Stimulated activated CD4-positive, alpha-beta T cell treated with anti-CD3 and anti-CD28 coated beads, Interleukin-12 subunit alpha, Interleukin-12 subunit beta, amount 100 ng/mL, for 48 hours (primary cell): ENCODE measurements at regions not wholly inside any gene's neighbourhood (a gene's known extent, or its start where the extent isn't known, plus 50 kb on each side); places are given as distances from the start of the nearest gene placed in this dataset.
"Not testable (repeated sequence)": the region's sequence is repeated elsewhere in the genome, so short reads cannot be mapped to it uniquely, and the experiment has no call there.

ENCODE experiments used
- DNase-seq, 3 donors: peaks; one replicate each; pipeline ENCODE4 v3.0.0-alpha.2; 2020; ENCODE audit warnings: low read depth in 2 of 3, low spot score in 1 of 3

GRCh38 chrX:42290608-42291007 lies 367.3 kb upstream of the CASK start:
- DNase-seq = no peak

- no peak for DNase-seq
Measured at GRCh38 chrX:42289492-42290385, 366.4 kb upstream of the CASK start.

GRCh38 chrX:42285681-42286080 lies 362.3 kb upstream of the CASK start:
- DNase-seq = not testable (repeated sequence)

GRCh38 chrX:42276982-42277690 lies 353.8 kb upstream of the CASK start:
- DNase-seq = no peak

DNA sequence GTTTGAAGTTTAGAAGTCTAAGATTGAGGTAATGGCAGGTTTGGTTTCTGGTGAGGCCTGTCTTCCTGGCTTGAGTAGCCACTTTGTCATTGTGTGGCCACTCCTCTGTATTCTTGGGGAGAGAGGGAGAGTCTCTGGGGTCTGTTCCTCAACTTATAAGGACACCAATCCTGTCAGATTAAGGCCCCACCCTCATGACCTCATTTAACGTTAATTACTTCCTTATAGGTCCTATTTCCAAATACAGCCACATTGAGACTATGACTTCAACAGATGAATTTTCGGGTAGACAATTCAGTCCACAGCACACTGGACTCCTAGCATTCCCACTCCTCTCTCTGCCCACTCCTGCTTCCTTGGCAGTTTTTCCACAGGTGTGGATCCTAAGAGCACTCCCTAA lies 350.8 kb upstream of the CASK start:
- DNase-seq = no peak

GRCh38 chrX:42273387-42273786 lies 350.0 kb upstream of the CASK start:
- no peak for DNase-seq

DNA sequence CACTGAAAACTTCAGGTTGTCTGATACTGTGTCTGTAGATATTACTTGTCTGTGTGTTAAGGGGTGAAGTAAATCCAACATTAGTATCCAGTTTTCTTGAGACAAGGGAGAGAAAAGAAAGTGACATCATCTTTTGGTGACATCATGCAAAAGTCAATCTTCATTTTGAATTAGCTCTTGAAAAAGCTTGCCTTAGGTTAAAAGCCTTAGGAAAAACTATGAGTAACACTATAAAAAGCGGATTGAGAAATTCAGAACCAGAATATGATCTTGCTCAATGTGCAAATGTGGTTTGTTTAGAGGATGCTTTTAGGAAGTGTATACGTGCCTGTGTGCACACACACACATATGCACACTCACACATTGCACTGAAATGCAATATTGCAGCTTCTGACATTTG lies 345.8 kb upstream of the CASK start:
- no peak for DNase-seq

DNA sequence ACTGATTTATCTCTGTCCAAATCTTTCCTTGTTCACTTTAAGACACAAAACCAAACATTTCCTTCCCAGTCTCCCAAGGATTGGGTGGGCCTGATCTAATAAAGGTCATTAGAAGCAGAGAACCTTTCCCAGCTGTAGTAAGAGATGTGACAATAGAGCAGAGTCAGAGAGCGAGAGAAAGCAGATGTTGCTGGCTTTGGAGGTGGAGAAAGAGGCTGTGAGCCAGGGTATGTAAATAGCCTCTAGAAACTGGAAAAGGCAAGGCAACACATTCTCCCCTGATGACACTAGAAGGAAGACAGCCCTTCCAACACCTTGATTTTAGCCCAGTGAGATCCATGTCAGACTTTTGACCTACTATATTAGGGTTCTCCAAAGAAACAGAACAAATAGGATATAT lies 337.5 kb upstream of the CASK start:
- DNase-seq = no peak

DNA sequence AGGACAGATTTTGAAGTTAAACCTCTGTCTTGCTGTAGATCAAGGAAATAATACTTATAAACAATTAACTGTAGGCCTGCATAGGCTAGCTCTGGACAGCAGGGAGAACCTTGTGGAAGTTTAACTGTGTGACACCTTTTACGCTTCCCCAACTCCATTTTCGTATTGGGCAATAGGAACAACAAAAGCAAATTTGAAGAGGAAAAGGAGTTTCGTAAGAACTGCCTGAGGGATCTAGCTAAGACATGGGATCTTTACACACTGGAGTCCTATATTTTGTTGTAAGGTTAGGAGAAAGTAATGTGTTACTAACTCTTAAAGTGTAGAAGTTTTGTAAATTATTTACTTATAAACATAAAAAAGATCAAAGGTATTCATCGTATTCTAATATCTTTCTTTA lies 324.9 kb upstream of the CASK start:
- DNase-seq = no peak

DNA sequence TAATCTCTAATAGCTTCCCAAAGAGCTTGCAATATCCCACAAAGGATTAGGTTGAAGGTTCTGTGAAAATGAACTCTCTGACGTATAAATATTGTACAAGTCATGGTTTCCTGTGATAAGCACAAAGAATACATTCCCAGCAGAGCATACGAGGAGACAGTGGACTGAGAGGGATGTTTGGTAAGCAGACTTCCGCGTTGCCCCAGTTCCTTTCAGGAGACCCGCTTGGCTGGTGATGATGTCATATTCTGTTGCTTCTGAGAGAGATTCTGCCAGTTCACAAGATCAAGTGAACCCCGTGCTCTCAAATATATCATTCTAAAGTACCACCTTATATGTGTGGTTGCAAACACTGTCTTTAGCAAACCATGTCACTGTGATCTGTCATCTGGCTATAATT lies 323.9 kb upstream of the CASK start:
- no peak for DNase-seq

DNA sequence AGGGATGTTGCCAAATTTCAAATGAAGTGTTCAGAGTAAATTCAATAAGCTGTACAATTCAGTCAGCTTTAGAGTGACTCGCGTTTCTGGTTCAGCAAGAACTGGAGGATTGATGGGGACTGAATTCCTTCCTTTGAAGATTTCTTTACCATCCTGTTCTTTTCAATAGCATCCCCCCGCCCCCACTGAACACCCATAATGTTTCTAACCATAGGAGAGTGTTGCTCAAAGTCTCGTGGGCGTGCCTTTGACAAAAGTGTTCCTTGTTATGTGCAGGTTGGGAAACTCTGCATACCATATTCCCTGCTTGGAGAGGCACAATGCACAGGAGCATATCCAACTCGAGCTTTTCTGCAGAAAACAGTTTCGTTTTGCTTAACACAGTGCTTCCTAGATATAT lies 323.5 kb upstream of the CASK start:
- DNase-seq = no peak

DNA sequence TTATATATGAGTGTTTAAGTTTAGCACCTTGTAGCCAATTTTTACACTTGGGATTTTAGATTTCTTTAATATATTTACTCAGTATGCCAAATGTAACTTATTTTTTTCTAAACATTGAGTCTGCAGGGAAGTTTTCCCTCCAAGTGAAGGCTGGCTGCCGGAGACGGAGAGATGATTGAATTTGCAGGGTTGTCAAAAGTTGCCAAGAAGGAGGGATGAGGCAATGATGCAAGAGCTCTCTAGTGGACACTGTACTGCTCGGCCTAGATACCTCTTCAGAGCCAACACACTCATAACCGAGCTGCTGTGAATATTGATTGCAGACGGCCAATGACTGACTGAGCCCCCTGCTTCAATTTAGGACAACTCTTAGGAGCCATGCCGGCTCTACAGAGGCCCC lies 318.6 kb upstream of the CASK start:
- DNase-seq = no peak

- DNase-seq = no peak
Measured at GRCh38 chrX:42241421-42241820, 318.1 kb upstream of the CASK start.

- DNase-seq = no peak
Measured at GRCh38 chrX:42237956-42238355, 314.6 kb upstream of the CASK start.

- DNase-seq = no peak
Measured at GRCh38 chrX:42229533-42229932, 306.2 kb upstream of the CASK start.

GRCh38 chrX:42220666-42221065 lies 297.3 kb upstream of the CASK start:
- DNase-seq = no peak

GRCh38 chrX:42220083-42220482 lies 296.7 kb upstream of the CASK start:
- DNase-seq = no peak

DNA sequence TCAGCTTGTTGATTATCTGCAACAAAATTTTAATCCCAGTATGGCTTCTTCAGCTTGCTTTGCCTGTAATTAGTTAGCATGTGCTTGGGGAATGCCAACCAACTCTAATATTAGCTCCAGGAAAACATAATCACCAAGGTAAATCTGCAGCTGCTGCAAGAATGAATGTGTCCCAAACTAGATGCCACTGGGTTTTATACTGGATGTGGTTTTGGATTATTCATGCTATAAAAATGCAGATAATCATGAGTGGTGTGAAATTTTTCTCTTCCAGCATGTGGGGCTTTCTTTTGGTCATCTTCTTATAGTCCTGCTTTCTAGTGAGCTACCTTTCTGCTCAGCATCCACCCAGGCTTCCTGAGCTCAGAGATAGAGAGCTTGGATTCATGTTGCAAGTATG lies 295.9 kb upstream of the CASK start:
- DNase-seq = no peak

GRCh38 chrX:42195506-42195905 lies 272.2 kb upstream of the CASK start:
- DNase-seq = no peak

GRCh38 chrX:42189576-42189975 lies 266.2 kb upstream of the CASK start:
- DNase-seq = no peak

DNA sequence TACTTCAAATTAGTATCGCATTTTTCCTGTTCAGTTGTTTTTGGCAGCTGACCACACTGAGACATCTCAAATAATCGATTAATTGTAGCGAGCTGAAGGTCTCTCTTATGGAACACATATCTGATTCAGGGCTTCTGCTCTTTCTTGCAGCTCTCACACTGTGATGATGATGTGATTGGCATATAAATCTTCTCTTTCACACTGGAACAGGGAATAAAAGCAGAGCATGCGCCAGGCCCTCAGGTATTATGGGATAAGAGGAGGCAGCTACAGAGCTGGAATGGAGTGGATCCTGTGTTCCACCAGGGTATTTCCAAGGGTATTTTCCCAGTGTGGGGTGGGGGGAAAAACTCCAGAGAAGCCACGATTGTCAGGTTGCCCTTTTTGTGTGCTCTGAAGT lies 265.4 kb upstream of the CASK start:
- DNase-seq = no peak

DNA sequence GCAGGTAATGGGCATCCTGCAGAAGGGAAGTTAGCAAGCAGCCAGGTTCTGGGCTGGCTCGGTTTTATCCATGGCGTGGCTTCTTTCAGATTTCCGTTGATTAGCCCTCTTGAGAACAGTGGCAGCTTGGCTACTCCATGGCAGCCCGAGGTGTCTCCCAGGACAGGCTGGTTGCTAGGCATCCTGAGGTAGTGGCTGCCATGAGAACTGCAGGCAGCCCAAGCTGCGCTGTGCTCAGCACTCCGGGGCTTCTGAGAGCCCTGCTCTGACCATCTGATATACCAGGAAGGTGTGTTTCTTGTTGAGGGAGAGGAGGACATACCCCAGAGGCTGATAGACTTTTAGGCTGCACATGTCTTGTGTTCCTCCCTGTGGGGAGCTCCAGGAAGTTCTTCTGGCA lies 253.4 kb upstream of the CASK start:
- no peak for DNase-seq

DNA sequence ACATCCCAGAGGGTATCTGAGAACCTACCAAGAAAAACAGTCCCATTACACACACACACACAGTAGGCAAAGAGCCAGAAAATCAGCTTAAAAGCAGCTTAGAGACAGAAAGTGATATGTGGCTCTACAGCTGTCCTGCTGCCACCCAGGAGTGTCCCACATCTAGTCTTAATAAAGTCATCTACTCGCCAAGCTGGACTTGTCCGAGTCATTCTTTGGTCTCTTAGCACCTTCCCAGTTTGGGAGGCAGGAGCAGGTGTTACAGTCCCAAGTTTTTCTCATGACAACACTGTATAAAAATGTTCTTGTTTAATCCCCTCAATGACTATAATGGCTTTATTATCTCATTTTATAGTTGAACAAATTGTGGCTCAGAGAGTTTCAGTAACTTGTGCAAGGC lies 252.5 kb upstream of the CASK start:
- DNase-seq = no peak
